H1 (cell line): ENCODE measurements at regions not wholly inside any gene's neighbourhood (a gene's known extent, or its start where the extent isn't known, plus 50 kb on each side); places are given as distances from the start of the nearest gene placed in this dataset.

Experiments
- CTCF ChIA-PET: fragments of 300-600 bp; sonication (Branson Sonifier 250); formaldehyde crosslinking; loops from one replicate; lab custom pipeline; 2021; ENCODE audit not compliant: partially characterized antibody; lab: Charles Lee
- POLR2A ChIA-PET: fragments of 300-600 bp; sonication (Branson Sonifier 250); formaldehyde crosslinking; loops from one replicate; lab custom pipeline; 2021; ENCODE audit warnings: inconsistent platforms; ENCODE audit not compliant: partially characterized antibody; lab: Charles Lee
- DNase-seq, 2 experiments: peaks; one replicate each; pipeline versions ENCODE4 v3.0.0 to v3.0.0-alpha.2; 2010 to 2022; ENCODE audit warnings: low spot score in 2 of 2, low read depth in 1 of 2, mixed read lengths in 1 of 2
- FAIRE-seq: peaks from 2 replicates; lab custom pipeline; 2011; peaks lifted over from hg19 to GRCh38; lab: Jason Lieb, UNC
- H2AFZ ChIP-seq: 2 replicates; pipeline ENCODE4 v1.8.1; 2012; ENCODE audit warnings: low read length, inconsistent platforms
- H2AK5ac ChIP-seq: 2 replicates; pipeline ENCODE4 v1.6.1; 2013; ENCODE audit warnings: low read depth, low read length
- H2BK120ac ChIP-seq: replicated peaks from 2 replicates; pipeline ENCODE3; 2013; ENCODE audit warnings: low read depth, low read length, inconsistent platforms
- H2BK12ac ChIP-seq: 2 replicates; pipeline ENCODE4 v1.6.1; 2013; ENCODE audit warnings: low read depth, low read length
- H2BK15ac ChIP-seq: 2 replicates; pipeline ENCODE4 v1.6.1; 2013; ENCODE audit warnings: low read length
- H2BK20ac ChIP-seq: 2 replicates; pipeline ENCODE4 v1.6.1; 2013; ENCODE audit warnings: low read length
- H2BK5ac ChIP-seq: 2 replicates; pipeline ENCODE4 v1.6.1; 2013; ENCODE audit warnings: low read depth, low read length
- H3K14ac ChIP-seq: 2 replicates; pipeline ENCODE4 v1.6.1; 2013; ENCODE audit warnings: inconsistent platforms; ENCODE audit not compliant: insufficient read length
- H3K18ac ChIP-seq: 2 replicates; pipeline ENCODE4 v1.6.1; 2013; ENCODE audit warnings: low read length; ENCODE audit errors: extremely low read depth
- H3K23ac ChIP-seq: 2 replicates; pipeline ENCODE4 v1.6.1; 2013; ENCODE audit warnings: inconsistent platforms; ENCODE audit not compliant: insufficient read length
- H3K23me2 ChIP-seq: 2 replicates; pipeline ENCODE4 v1.6.1; 2013; ENCODE audit warnings: low read depth, low read length
- H3K27ac ChIP-seq: 2 replicates; pipeline ENCODE4 v1.6.1; 2011; ENCODE audit warnings: low read depth, low read length, inconsistent platforms
- H3K27me3 ChIP-seq, 4 experiments: replicated peaks in 1 of 4; 1 replicate in 1 of 4; 2 replicates in 3 of 4; pipeline versions ENCODE4 v1.6.1 to v1.8.1; 2011 to 2013; ENCODE audit warnings: low read length in 3 of 4, mild to moderate bottlenecking in 3 of 4, inconsistent platforms in 2 of 4, mixed read lengths in 2 of 4, moderate library complexity in 1 of 4; ENCODE audit not compliant: control insufficient read depth in 3 of 4, insufficient read depth in 3 of 4; ENCODE audit errors: extremely low read depth in 1 of 4
- H3K36me3 ChIP-seq, 4 experiments: 2 replicates each; pipeline versions ENCODE4 v1.6.1 to v1.8.1; 2011 to 2013; ENCODE audit warnings: mild to moderate bottlenecking in 4 of 4, low read length in 3 of 4, moderate library complexity in 2 of 4, control low read depth in 1 of 4, inconsistent platforms in 1 of 4; ENCODE audit not compliant: insufficient read depth in 4 of 4, control insufficient read depth in 2 of 4
- H3K4ac ChIP-seq: replicated peaks from 2 replicates; pipeline ENCODE3; 2013; ENCODE audit warnings: low read length, low read depth, mixed read lengths, inconsistent platforms; ENCODE audit not compliant: insufficient read length
- H3K4me1 ChIP-seq, 4 experiments: replicated peaks in 1 of 4; 1 replicate in 1 of 4; 2 replicates in 3 of 4; pipeline versions ENCODE4 v1.6.1 to v1.8.1; 2011 to 2013; ENCODE audit warnings: low read length in 3 of 4, inconsistent platforms in 2 of 4, mixed read lengths in 1 of 4; ENCODE audit not compliant: insufficient read depth in 4 of 4, control insufficient read depth in 3 of 4
- H3K4me2 ChIP-seq, 2 experiments: 2 replicates each; pipeline versions ENCODE4 v1.6.1 to v1.8.1; 2011 to 2013; ENCODE audit warnings: low read depth in 2 of 2, low read length in 2 of 2, control low read depth in 1 of 2, inconsistent platforms in 1 of 2, mild to moderate bottlenecking in 1 of 2; ENCODE audit not compliant: insufficient read depth in 1 of 2
- H3K4me3 ChIP-seq, 4 experiments: fragments of 200-600, 300-600 bp in 1 of 4; sonication (generic), shearing (Covaris generic), sonication (Bioruptor Twin) in 1 of 4; 2 replicates each; pipeline versions ENCODE4 v1.5.1 to v1.8.1; 2011 to 2016; ENCODE audit warnings: low read length in 4 of 4, low read depth in 3 of 4, control low read depth in 2 of 4, inconsistent platforms in 2 of 4, mild to moderate bottlenecking in 2 of 4, mixed read lengths in 1 of 4, moderate library complexity in 1 of 4; ENCODE audit not compliant: insufficient read depth in 2 of 4; ENCODE audit errors: extremely low read depth in 1 of 4
- H3K56ac ChIP-seq: replicated peaks from 2 replicates; pipeline ENCODE3; 2013; ENCODE audit warnings: low read depth, mild to moderate bottlenecking, mixed read lengths, low read length, inconsistent platforms; ENCODE audit not compliant: insufficient read length
- H3K79me1 ChIP-seq: 2 replicates; pipeline ENCODE4 v1.6.1; 2013; ENCODE audit warnings: low read depth, low read length, control low read depth
- H3K79me2 ChIP-seq, 2 experiments: 2 replicates each; pipeline versions ENCODE4 v1.6.1 to v1.8.1; 2012 to 2013; ENCODE audit warnings: low read length in 2 of 2, mild to moderate bottlenecking in 2 of 2, inconsistent platforms in 1 of 2; ENCODE audit not compliant: insufficient read depth in 2 of 2, control insufficient read depth in 1 of 2
- H3K9ac ChIP-seq, 4 experiments: replicated peaks in 1 of 4; 1 replicate in 1 of 4; 2 replicates in 3 of 4; pipeline versions ENCODE4 v1.6.1 to v1.8.1; 2011 to 2013; ENCODE audit warnings: low read depth in 3 of 4, low read length in 3 of 4, control low read depth in 2 of 4, mild to moderate bottlenecking in 2 of 4, moderate library complexity in 2 of 4, inconsistent platforms in 1 of 4; ENCODE audit errors: extremely low read depth in 1 of 4
- H3K9me3 ChIP-seq, 2 experiments: 2 replicates each; pipeline versions ENCODE4 v1.6.1 to v1.8.1; 2012 to 2013; ENCODE audit warnings: mild to moderate bottlenecking in 2 of 2, moderate library complexity in 2 of 2, control low read depth in 1 of 2, inconsistent platforms in 1 of 2, low read depth in 1 of 2, low read length in 1 of 2, mixed read lengths in 1 of 2; ENCODE audit not compliant: insufficient read depth in 2 of 2
- H4K20me1 ChIP-seq, 2 experiments: replicated peaks in 1 of 2; 2 replicates each; pipeline versions ENCODE3 to v1.8.1; 2011 to 2013; ENCODE audit warnings: inconsistent platforms in 2 of 2, low read length in 2 of 2, mild to moderate bottlenecking in 1 of 2; ENCODE audit not compliant: insufficient read depth in 2 of 2, control insufficient read depth in 1 of 2
- H4K5ac ChIP-seq: 2 replicates; pipeline ENCODE4 v1.6.1; 2013; ENCODE audit warnings: low read length, low read depth, mixed read lengths, inconsistent platforms; ENCODE audit not compliant: insufficient read length
- H4K8ac ChIP-seq: 2 replicates; pipeline ENCODE4 v1.8.0; 2013; ENCODE audit warnings: mild to moderate bottlenecking, moderate library complexity, low read length, inconsistent platforms; ENCODE audit not compliant: insufficient read depth; ENCODE audit errors: extremely low read depth
- H4K91ac ChIP-seq: replicated peaks from 2 replicates; pipeline ENCODE3; 2013; ENCODE audit warnings: low read length, mixed read lengths, inconsistent platforms; ENCODE audit not compliant: insufficient read length
- JUND ChIP-seq: IDR thresholded peaks from 2 replicates; pipeline ENCODE4 v1.6.1; 2011; ENCODE audit warnings: mild to moderate bottlenecking, improper control_type of control experiment, low read length
- RNF2 ChIP-seq: fragments of 200-900, 300-1000 bp; sonication (generic); IDR thresholded peaks from 2 replicates; pipeline ENCODE4 v1.7.1; 2016; ENCODE audit warnings: borderline replicate concordance, low read depth, mild to moderate bottlenecking, antibody characterized with exemption, low read length; ENCODE audit not compliant: poor library complexity, severe bottlenecking; ENCODE audit errors: missing control alignments
- SUZ12 ChIP-seq: fragments of 200-600 bp; sonication (generic); IDR thresholded peaks from 2 replicates; pipeline ENCODE4 v1.6.1; 2012; ENCODE audit warnings: mild to moderate bottlenecking, inconsistent platforms, low read length, moderate library complexity, mixed read lengths
- TCF12 ChIP-seq: IDR thresholded peaks from 2 replicates; pipeline ENCODE4 v1.6.1; 2011; ENCODE audit warnings: low read depth, mild to moderate bottlenecking, low read length
- WGBS, 2 experiments: shearing (Covaris generic) in 1 of 2; methylation state at CpG; one replicate each; pipeline versions ENCODE4 v1.1.6 to v1.1.7; 2013 to 2015; ENCODE audit warnings: low lambda C conversion rate in 2 of 2, mixed read lengths in 2 of 2, inconsistent platforms in 1 of 2, low coverage in 1 of 2, missing lambda C conversion rate in 1 of 2; ENCODE audit not compliant: insufficient replicate concordance in 2 of 2, insufficient coverage in 1 of 2, insufficient read length in 1 of 2; ENCODE audit errors: extremely low coverage in 1 of 2, missing lambda C conversion rate in 1 of 2; 5-methylcytosine and 5-hydroxymethylcytosine counted together

DNA sequence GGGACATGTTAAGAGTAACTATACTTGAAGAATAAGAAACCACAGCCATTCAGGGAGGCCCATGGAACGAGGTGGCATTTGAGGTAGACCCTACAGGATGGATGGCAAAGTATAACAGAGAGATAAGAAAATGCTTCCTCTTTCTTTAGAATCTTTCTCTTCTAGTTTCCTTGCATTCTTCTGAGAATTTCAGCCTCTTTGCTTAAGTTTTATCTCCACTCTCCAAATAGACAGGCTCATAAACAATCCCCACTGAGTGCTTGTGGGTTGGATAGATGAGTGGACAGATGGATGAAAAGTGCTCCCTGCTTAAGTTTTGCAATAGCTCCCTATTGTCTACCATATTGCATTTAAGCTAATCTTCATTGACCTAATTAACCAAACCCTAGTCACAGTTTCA lies 103.7 kb downstream of the MEX3B start:
- H4K8ac ChIP-seq = no peak overlapping the region
- H3K4me1 ChIP-seq = peaks cover 0 to 5% (median 1%) of the 10 kb centered on the region in 4 experiments; a peak in 2 of 7 replicates
- H3K79me1 ChIP-seq = no peaks in the 10 kb centered on the region
- H4K20me1 ChIP-seq = peaks cover 0 to 2% of the 10 kb centered on the region in 2 experiments
- no peaks in the 10 kb centered on the region for H3K27me3 ChIP-seq
- TF ChIP-seq SUZ12 (no peak), RNF2 (no peak), JUND (no peak), TCF12 (no peak)
- no peak overlapping the region for H2BK15ac ChIP-seq
- no peak overlapping the region for H3K9ac ChIP-seq
- no peak overlapping the region for H2BK12ac ChIP-seq
- no peak overlapping the region for H4K91ac ChIP-seq
- no peaks in the 10 kb centered on the region for H3K79me2 ChIP-seq
- no peak for DNase-seq
- no peaks in the 10 kb centered on the region for H3K9me3 ChIP-seq
- H3K4me2 ChIP-seq = no peak overlapping the region
- H3K4me3 ChIP-seq = no peak overlapping the region
- no peak overlapping the region for H3K23ac ChIP-seq
- no peak overlapping the region for H2AK5ac ChIP-seq
- H3K23me2 ChIP-seq = no peaks in the 10 kb centered on the region
- no peaks in the 10 kb centered on the region for H3K36me3 ChIP-seq
- no peak for FAIRE-seq
- H3K14ac ChIP-seq = no peak overlapping the region
- H2BK20ac ChIP-seq = no peak overlapping the region
- H3K4ac ChIP-seq = no peak overlapping the region
- H3K18ac ChIP-seq = no peak overlapping the region
- 82% methylated on average over 1 of the region's 1 CpG; no CpG with 5 or more reads in 1 of the 2 experiments for WGBS, 2 experiments
- H3K56ac ChIP-seq = no peak overlapping the region
- H4K5ac ChIP-seq = no peak overlapping the region
- no peak overlapping the region for H3K27ac ChIP-seq
- ChIA-PET CTCF (interaction anchor here (2.0 kb wide), 1 partner anchor 167 kb away, joined by 6 read pairs; no protein-coding TSS in a partner anchor), POLR2A (no interaction called here)
- no peak overlapping the region for H2BK120ac ChIP-seq
- no peak overlapping the region for H2AFZ ChIP-seq
- no peak overlapping the region for H2BK5ac ChIP-seq
